ENCODE measurements at regions not wholly inside any gene's neighbourhood (a gene's known extent, or its start where the extent isn't known, plus 50 kb on each side); places are given as distances from the start of the nearest gene placed in this dataset.
A peak's percentile ranks its signal among the peaks of the same experiment; 100 is the strongest.

DNA sequence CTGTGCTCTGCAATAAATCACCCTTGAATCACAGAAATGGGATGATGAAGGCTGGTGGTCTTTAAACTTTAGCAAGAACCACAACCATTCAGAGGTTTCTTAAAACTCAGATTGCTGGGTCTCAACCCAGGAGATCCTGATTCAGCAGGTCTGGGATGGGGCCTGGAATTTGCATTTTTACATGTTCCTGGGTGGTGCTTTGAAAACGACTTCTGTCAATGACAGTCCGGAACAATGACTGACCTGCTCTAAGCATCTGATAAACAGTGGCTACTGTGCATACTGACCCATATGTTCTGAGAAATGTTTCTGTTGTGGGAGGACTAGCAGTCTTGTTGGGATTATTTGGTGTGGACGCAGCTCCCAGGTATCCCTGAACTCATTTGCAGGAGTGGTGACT lies 92.7 kb downstream of the GADD45G start:
- DNase-seq: no peak

DNA sequence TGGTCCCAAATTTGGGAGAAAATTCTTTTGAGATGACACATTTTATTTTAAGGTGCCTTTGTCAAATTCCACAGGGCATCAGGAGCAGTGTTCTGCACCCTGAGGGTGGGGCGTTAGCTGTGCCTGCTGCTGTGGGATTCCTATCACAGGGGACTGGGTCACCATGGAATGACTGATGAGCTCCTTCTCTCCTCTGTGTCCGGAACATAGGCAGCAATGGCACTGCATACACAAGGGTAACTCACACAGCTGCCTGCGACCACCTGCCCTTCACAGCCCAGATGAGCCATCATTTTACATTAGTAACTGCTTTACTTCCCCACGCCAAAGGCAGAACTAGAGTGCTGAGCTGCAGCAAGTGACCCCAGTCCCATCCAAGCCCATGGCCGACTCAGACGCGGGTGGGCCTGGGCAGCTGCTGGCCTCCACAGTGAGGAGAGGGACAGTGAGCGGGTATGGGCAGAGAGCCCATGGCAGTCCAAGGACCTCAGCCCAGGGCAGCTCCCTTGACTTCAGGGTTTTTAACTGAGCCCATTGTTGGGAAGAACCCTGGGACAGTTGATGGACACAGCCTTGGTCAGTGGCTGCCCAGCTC lies 93.7 kb downstream of the GADD45G start:
- no peak for DNase-seq

DNA sequence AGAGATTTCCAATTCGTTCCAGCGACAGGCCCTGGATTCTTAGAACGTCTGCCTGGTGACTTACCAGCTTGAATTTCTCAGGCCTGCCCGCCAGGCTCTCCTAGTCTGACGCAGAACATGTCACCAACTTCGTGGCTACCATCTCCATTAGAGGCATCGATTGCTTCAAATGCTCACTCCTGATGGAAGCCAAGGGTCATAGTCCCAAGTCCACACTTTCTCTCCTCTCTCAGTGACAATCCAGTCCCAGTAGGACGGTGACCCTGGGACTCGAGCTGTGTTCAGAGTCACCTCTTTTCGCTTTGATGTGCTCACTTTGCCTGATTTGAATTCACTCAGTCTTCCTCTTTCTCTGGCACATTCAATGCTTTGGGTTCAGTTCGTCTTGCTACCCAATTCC lies 94.8 kb downstream of the GADD45G start:
- no peak for DNase-seq

DNA sequence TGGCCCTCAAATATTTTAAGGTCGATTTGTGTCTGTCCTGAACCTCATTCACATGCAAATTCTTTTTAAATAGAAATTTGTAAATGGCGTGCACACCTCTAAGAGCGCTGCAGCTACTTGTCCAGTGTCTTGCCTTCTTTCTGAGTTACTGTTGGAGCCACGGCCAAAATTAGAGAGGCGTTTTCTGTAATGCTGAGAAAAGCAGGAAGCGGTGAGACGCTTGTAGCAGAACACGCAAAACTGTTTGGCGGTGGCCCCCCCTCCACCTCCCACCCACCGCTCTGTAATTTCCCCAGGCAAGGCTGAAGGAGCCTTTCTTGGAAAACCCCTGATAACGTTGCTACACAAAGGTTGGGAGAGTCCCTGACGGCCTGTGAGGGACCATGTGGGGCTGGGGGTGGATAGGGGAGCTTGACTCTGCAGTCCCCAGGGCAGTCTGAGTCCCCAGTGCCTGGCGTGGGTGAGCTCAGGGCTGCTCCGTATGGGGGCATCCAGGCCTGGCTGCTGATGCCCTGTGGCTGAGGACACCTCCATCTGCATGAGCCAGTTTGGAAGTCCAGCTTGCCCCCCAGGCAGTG lies 96.5 kb downstream of the GADD45G start:
- DNase-seq: peak; percentile 83

DNA sequence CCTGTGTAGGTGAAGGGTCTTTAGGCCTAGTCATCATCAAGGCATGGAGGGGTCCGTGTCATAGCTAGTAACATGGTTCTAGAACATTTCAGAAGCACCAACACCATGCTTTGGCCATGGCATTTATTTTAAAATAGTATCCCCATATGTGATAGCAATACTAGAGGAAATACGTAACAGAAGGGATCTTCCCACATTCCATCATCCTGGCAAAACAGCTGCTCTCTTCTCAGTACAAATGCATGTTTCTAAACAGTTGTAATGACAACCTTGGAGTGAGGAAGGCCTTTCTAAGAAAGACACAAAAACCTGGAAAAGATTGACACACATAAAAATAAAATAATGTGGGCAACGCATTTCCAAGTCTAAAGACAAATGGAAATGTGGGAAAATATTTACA lies 97.6 kb downstream of the GADD45G start:
- no peak for DNase-seq

DNA sequence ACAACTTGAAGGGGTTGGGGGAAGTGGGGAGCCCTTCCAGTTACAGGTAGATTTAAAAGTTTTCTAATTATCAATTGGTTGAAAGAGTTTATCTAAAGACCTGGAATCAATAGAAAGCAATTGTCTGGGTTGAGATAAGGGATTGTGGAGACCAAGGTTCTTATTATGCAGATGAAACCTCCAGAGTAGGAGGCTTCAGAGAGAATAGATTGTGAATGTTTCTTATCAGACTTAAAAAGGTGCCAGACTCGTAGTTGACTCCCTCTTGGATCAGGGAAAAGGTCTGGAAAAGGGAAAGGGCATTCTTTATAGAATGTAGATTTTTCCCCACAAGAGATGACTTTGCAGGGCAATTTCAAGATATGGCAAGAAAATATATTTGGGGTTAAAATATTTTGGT lies 100.8 kb downstream of the GADD45G start:
- DNase-seq: no peak

DNA sequence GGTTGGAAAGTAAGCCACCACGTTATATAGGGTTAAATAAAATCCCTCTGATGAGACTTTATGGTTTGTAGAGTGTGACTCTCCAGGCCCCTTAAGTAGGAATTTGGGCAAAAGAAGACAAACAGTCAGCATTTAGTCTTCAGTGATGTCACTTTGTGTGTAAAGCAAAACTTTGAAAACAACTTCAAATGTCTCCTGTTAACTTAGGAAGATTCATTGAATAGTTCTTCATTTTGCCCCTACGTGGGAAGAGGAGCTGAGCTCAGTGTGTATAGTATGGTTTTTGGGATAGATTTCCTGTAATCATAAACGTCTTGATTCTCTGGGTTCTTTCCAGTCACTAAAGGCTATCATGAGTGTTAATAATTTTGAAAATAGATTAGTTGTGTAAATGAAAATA lies 101.3 kb downstream of the GADD45G start:
- DNase-seq: no peak

DNA sequence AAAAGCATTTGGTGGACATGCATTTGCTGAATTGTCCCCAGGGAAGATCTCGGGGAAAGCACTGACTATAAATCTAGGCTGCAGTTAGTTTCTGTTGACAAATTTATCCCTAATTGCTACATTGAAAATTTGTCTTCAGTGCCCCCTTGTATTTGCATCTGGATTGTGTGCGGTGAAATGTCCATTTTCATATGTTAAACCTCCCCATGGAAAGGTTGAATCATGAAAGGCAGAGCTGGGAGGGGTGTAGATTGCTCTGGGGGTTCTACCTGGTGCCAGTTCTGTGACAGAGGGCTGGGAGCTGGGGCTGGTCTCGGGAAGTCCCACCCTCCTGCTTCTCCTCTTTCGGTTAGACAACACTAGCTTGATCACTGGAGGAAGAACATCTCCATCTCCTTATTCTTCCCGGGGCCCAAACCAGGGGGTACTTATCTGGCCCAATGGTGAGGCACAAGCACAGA lies 101.9 kb downstream of the GADD45G start:
- no peak for DNase-seq

DNA sequence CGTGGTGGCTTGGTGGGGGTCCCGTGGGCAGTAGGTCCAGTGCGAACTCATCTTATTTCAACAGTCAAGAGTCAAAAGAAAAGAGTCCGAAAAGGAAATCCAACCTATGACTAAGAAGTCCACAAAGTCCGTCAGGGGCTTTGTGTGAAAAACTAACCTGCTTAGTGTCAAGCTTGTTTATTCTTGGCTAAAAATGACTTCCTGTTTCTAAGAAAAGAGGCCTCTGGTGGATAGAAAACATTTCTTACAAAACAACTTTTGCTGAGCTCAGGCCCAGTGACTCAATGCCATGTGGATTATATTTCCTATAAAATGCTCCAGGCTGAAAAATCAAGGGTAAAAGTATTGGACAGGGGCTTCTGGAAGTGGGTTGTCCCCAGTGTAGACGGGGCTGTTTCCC lies 105.9 kb downstream of the GADD45G start:
- DNase-seq: no peak

DNA sequence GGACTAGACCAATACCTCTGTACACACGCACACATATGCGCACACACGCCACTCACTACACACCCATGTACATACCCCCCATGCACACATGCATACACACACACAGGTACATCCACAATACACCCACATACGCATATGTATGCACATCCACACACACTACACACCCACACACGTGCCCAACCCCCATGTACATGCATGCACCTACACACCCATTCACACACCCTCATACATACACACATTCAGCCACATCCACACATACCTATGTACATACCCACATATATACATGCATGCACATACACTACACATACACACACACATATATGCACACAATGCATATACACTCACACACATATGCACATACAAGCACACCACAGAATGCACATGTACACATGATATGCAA lies 107.1 kb downstream of the GADD45G start:
- no peak for DNase-seq

DNA sequence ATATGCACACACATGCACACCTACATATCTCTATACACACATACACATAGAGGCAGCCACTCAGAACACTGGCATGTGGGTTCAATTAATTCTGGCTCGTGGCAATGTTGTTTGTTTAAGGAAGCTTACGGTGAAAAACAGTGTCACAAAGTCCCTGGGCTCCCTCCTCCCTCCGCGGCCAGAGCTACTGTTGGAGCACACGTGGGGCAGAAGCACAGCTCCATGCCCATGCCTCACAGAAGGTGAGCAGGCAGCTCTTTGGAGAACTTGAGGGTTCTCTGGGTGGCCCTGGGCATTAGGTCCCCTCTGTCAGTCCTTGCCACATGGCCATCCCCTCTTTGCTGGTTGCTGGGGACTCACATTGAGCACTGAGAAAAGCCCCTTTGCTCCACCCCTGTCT lies 107.5 kb downstream of the GADD45G start:
- no peak for DNase-seq

DNA sequence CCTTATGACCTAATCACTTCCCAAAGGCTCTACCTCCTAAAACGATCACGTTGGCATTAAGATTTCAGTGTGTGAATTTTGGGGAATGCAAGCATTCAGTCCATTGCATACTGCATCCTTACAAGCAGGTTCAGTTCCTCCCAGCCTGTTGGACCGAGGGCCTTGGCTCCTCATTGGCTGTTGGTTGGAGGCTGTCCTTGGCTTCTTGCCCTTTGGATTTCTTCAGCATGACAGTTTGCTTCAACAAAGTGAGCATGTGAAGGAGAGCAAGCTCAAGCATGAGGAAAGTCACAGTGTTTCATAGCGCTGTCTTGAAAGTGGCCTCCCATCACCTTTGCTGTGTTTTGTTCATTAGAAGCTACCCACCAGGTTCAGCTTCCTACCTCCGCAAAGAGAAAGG lies 109.5 kb downstream of the GADD45G start:
- DNase-seq: no peak

DNA sequence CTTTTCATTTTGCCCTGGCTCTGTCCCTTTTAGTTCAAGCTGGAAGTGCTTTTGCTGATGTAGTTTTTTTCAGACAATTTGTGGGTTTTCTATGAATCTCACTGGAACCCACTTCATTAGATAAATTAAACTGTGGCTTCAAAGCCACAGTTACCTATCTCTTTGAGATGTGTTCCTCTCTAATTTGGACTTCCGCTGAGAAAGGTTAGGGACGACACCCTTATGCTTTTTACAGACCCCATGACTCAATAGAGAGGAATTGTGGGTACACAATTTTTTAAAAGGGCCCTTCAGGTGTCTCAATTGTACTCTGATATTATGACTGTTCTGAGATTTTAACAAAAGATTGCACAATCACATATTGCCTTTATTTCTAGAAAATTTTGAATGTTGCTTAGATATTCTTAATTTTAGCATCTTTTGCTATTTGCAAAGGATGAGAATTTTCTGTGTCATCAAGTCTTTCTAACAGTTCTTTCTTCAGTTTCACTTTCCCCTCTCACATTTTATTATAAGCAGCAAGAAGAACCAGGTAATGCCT lies 110.6 kb downstream of the GADD45G start:
- DNase-seq: no peak

DNA sequence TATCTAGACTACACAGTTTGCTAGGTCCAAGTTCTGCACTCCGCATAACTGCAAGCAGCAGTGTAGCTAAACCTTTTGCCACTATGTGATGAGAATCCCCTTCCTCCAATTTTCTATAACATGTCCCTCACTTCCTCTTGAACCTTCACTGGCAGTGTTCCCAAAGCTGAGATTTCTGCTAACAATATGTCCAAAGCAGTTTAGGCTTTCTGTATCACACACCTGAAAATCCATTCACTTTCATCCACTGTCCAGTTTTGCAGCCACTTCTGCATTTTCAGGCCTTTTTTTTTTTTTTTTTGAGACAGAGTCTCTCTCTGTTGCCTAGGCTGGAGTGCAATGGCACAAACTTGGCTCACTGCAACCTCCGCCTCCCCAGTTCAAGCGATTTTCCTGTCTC lies 111.1 kb downstream of the GADD45G start:
- DNase-seq: no peak

DNA sequence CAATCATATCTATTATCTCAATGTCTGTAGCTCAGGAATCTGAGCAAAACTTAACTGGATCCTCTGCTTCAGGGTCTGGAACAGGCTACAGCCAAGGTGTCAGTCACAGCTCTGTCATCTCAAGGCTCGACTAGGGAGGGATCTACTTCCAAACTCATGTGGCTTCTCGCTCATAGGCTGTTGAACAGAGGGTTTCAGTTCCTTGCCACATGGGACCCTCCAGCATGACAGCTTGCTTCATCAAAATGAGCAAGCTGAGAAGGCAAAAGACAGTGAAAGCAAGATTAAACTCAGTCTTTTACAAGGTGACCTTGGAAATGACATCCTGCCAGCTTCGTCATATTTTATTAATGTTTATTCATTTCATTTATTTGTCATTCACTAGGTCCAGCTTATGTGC lies 111.7 kb downstream of the GADD45G start:
- no peak for DNase-seq

DNA sequence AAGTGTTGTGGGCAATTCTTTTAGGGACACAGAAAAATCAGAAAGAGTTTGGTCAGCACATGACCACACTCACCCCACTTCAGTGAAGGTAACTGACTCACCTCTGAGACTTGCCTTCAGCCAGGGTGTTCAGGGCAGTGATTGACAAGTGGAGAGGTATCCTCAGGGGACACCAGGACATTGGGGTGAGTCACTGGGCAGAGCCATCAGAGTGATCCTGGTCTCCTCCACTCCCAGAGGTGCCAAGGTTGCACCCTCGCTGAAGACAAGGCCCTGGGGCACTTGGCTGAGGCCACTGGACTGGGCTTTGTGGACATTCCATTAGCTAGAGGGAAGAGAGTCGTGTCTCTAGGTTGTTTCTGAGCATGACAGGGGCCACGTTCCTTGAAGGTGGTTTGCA lies 113.4 kb downstream of the GADD45G start:
- DNase-seq: no peak

DNA sequence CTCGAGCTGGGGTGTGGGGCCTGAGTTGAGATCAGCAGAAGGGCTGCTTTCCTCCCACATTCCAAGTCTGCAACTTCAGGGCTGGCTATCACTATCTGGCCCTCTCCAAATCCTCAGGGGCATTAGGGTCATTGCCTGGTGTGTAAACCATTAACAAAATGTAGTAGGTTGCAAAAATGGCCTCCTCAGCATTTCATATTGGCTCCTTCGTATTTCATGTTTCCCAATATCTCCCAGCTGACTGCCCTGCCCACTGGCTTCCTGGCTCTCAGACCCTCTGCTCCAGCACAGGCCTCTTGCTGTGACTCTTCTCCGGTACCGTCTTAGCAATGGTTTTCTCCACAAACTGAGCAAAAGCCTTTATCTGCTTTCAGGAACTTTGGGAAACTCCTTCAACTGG lies 113.8 kb downstream of the GADD45G start:
- DNase-seq: no peak

DNA sequence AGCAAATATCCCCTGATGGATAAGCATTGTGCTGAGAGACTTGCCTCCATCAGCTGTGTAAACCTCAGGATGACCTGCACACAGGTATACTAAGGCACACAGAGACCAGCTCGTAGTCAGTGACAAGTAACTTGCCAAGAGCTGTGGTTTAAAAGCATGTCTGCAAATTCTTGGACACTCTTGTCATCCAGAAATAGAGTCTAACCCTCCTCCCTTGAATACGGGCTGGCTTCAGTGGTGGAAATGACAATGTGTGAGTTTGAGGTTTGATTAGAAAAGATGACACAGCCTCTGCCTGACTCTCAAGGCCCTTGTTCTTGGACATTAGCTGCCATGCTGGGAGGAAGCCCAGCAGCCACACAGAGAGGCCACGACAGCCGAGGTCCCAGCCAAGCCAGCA lies 114.4 kb downstream of the GADD45G start:
- DNase-seq: no peak

DNA sequence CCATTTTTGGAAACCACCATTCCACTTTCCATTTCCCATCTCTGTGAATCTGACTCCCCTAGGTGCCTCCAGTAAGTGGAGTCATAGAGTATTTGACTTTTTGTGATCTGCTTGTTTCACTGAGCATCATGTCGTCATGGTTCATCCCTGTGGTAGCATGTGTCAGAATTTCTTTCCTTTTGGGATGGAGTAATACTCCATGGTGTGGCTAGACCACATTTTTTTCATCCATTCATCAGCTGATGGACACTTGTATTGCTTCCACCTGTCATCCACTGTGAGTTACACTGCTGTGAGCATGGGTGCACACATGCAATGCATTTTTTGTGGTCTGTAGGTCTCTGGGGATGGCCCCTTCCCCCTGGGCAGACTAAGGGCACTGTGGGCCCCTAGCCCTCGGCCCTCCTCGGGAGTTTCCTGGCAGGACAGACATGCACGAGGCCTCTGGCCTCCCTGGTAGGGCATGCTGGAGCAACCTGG lies 115.9 kb downstream of the GADD45G start:
- no peak for DNase-seq

DNA sequence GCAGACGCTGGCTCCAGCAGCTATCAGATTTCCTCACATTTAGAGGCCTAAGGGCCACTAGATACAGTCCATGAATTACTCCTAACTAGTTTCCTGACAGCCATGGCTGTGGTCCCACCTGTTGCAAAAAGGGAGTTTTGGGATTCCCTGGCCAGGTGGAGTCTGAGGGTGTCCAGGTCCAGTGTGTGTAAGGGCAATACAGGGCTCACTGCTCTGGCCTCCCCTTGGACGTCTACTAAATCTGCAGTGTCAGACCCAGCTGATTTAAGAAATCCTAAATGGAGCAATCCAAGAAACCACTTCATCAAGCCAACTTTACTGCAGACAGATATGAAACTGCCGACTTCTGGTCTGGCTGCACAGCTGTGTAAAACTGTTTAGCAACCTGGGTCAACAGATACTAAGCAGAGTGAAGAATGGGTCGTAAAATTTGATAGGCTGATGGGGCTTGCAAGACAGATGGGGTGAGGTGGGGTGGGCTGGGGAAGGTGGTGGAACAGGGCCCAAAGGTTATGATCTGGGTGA lies 116.4 kb downstream of the GADD45G start:
- DNase-seq: no peak

DNA sequence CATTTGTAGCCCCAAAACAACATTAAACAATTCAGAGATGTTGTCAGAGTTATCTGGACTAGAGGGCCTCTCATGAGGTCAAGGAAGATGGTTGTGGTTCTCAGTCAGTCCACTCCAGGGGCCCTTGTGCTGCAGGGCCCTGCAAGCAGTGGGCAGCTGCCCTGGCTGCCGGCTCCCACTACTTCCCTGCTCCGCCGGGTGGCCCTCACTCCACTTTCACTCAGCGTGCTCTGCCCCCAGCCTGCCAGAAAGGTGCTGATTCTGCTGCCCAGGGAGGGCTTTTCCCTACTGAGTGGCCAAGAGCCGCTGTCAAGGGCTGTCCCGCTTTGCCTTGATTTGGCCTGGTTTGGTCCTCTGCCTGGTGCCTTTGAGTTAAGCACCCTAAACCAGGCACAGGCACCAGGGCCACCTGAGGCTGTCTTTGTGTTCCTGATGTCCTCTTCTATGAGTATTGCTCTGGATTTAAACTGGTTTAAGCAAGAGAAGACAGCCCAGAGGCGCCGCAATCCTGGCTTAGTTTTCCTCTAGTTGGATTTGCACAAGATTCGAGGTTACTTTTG lies 117.2 kb downstream of the GADD45G start:
- no peak for DNase-seq

DNA sequence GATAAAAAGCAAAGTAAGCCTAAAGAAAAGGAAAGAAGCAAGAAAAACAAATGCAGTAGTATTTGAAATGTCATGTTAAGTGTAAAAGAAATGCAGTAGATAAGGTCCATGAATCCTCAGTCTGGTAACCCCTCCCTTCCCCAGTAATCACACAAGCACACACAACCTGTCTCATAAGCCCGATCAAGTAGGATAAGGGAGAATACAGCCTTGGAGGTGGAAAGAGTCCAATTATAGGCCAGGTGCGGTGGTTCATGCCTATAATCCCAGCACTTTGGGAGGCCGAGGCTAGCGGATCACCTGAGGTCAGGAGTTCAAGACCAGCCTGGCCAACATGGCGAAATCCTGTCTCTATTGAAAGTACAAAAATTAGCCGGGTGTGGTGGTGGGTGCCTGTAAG lies 117.9 kb downstream of the GADD45G start:
- DNase-seq: no peak

DNA sequence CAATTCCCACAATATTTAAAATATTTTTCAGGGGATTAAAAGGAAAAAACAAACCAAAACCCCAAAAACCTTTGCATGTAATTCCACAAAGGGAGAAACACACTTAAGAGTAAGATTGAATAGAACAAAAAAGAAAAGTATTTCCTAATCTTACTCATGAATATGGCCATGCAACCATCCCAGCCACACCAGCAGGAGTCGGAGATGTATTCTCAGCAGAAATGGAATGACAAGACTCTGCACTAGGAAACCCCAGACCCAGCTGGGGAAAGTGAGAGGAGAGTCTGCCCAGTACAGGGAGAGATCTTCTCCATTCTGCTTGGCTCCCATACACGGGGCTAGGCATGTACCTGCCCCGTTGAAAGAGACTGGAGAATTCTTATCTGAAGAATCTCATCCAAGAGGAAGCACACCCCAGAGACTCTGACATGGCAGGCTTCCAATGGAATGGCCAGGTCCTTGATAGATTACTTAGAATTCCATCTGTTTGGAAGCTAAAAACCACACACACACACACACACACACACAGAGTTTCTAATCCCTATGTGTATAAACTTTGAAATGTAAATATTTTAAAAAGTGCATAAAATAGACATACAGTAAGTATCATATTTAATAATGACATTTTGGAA lies 118.8 kb downstream of the GADD45G start:
- no peak for DNase-seq

DNA sequence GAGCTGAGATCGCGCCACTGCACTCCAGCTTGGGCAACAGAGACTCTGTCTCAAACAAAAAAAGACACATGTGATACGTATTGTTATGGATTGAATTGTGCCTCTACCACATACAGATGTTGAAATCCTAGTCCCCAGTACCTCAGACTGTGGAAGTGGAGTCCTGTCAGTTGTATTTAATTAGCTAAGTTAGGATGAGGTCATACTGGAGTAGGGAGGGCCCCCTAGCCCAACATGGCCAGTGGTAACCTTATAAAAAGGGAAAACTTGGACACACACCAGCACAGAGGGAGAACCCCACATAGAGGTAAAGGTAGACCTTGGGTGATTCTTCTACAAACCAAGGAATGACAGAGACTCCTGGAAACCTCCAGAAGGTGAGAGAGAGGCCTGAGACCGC lies 119.8 kb downstream of the GADD45G start:
- DNase-seq: no peak
